ENCODE measurements at regions not wholly inside any gene's neighbourhood (a gene's known extent, or its start where the extent isn't known, plus 50 kb on each side); places are given as distances from the start of the nearest gene placed in this dataset.
"Not testable (repeated sequence)": the region's sequence is repeated elsewhere in the genome, so short reads cannot be mapped to it uniquely, and the experiment has no call there.

GRCh38 chr15:79549196-79549595 lies 117.1 kb downstream of the MINAR1 start:
- Mint-ChIP-seq H3K27me3 (peaks cover 11 to 24% (median 21%) of the 10 kb centered on the region in 5 donors), H3K36me3 (no peaks in the 10 kb centered on the region), H3K9me3 (no peaks in the 10 kb centered on the region), H3K27ac (no peak overlapping the region), H3K4me1 (no peaks in the 10 kb centered on the region), H3K4me3 (no peak overlapping the region)
- DNase-seq (no peak), ATAC-seq (no peak)
- POLR2A ChIA-PET, result no interaction called here

GRCh38 chr15:79560384-79560783 lies 128.2 kb downstream of the MINAR1 start:
- peaks cover 0 to 7% (median 0%) of the 10 kb centered on the region in 9 donors for H3K9me3 Mint-ChIP-seq
- H3K27me3 Mint-ChIP-seq, result peaks cover 15 to 51% (median 24%) of the 10 kb centered on the region in 5 donors
- ATAC-seq, result no peak
- no peak overlapping the region for H3K4me3 Mint-ChIP-seq
- DNase-seq, result no peak
- POLR2A ChIA-PET, result no interaction called here
- H3K36me3 Mint-ChIP-seq, result no peaks in the 10 kb centered on the region
- H3K4me1 Mint-ChIP-seq, result no peaks in the 10 kb centered on the region
- H3K27ac Mint-ChIP-seq, result no peak overlapping the region

GRCh38 chr15:79561982-79562381 lies 129.8 kb downstream of the MINAR1 start:
- Mint-ChIP-seq H3K4me3 (no peak overlapping the region), H3K4me1 (no peaks in the 10 kb centered on the region), H3K9me3 (peaks cover 0 to 7% (median 0%) of the 10 kb centered on the region in 9 donors), H3K27ac (no peak overlapping the region), H3K27me3 (peaks cover 14 to 51% (median 24%) of the 10 kb centered on the region in 5 donors), H3K36me3 (no peaks in the 10 kb centered on the region)
- POLR2A ChIA-PET, result no interaction called here
- DNase-seq (no peak), ATAC-seq (no peak)

- DNase-seq (no peak), ATAC-seq (no peak)
- H3K4me1 Mint-ChIP-seq, result no peaks in the 10 kb centered on the region
- H3K36me3 Mint-ChIP-seq, result no peaks in the 10 kb centered on the region
- H3K9me3 Mint-ChIP-seq, result peaks cover 0 to 7% (median 0%) of the 10 kb centered on the region in 9 donors
- H3K27me3 Mint-ChIP-seq, result peaks cover 13 to 51% (median 24%) of the 10 kb centered on the region in 5 donors
- H3K4me3 Mint-ChIP-seq, result no peak overlapping the region
- no peak overlapping the region for H3K27ac Mint-ChIP-seq
- POLR2A ChIA-PET, result no interaction called here
These were observed 130.3 kb downstream of the MINAR1 start for GRCh38 chr15:79562403-79562815.

GRCh38 chr15:79562899-79563298 lies 130.8 kb downstream of the MINAR1 start:
- POLR2A ChIA-PET, result no interaction called here
- H3K27ac Mint-ChIP-seq, result no peak overlapping the region
- DNase-seq (no peak), ATAC-seq (no peak)
- no peak overlapping the region for H3K4me3 Mint-ChIP-seq
- H3K9me3 Mint-ChIP-seq, result peaks cover 0 to 7% (median 0%) of the 10 kb centered on the region in 9 donors
- H3K36me3 Mint-ChIP-seq, result no peaks in the 10 kb centered on the region
- H3K27me3 Mint-ChIP-seq, result peaks cover 13 to 51% (median 24%) of the 10 kb centered on the region in 5 donors
- H3K4me1 Mint-ChIP-seq, result no peaks in the 10 kb centered on the region

- POLR2A ChIA-PET, result no interaction called here
- H3K4me3 Mint-ChIP-seq, result no peak overlapping the region
These were observed 137.9 kb downstream of the MINAR1 start for GRCh38 chr15:79570004-79570403.

GRCh38 chr15:79572691-79573404 lies 140.7 kb downstream of the MINAR1 start:
- H3K27me3 Mint-ChIP-seq, result peaks cover 0 to 12% (median 4%) of the 10 kb centered on the region in 5 donors
- no peaks in the 10 kb centered on the region for H3K4me1 Mint-ChIP-seq
- ATAC-seq (no peak), DNase-seq (no peak)
- POLR2A ChIA-PET, result no interaction called here
- H3K9me3 Mint-ChIP-seq, result peaks cover 0 to 6% (median 3%) of the 10 kb centered on the region in 9 donors
- H3K27ac Mint-ChIP-seq, result no peak overlapping the region
- H3K36me3 Mint-ChIP-seq, result no peaks in the 10 kb centered on the region
- no peak overlapping the region for H3K4me3 Mint-ChIP-seq

More at GRCh38 chr15:79570004-79570403, 137.9 kb downstream of the MINAR1 start:
- no peaks in the 10 kb centered on the region for H3K36me3 Mint-ChIP-seq
- DNase-seq (no peak), ATAC-seq (no peak)
- H3K9me3 Mint-ChIP-seq, result peaks cover 0 to 9% (median 3%) of the 10 kb centered on the region in 9 donors
- H3K27ac Mint-ChIP-seq, result no peak overlapping the region
- H3K27me3 Mint-ChIP-seq, result peaks cover 0 to 4% (median 0%) of the 10 kb centered on the region in 5 donors
- no peaks in the 10 kb centered on the region for H3K4me1 Mint-ChIP-seq

GRCh38 chr15:79574431-79575273 lies 142.5 kb downstream of the MINAR1 start:
- ATAC-seq, H3K36me3 Mint-ChIP-seq, POLR2A ChIA-PET, H3K4me3 Mint-ChIP-seq, DNase-seq, H3K4me1 Mint-ChIP-seq, H3K27ac Mint-ChIP-seq, H3K9me3 Mint-ChIP-seq: not testable (repeated sequence)
- H3K27me3 Mint-ChIP-seq, result peaks cover 0 to 18% (median 9%) of the 10 kb centered on the region in 5 donors

- H3K4me3 Mint-ChIP-seq, result no peak overlapping the region
- peaks cover 0 to 9% (median 0%) of the 10 kb centered on the region in 9 donors for H3K9me3 Mint-ChIP-seq
- DNase-seq, result no peak
- H3K27ac Mint-ChIP-seq, result no peak overlapping the region
- no peaks in the 10 kb centered on the region for H3K4me1 Mint-ChIP-seq
- POLR2A ChIA-PET, result no interaction called here
- no peak for ATAC-seq
- H3K27me3 Mint-ChIP-seq, result peaks cover 15 to 51% (median 18%) of the 10 kb centered on the region in 5 donors
- H3K36me3 Mint-ChIP-seq, result no peaks in the 10 kb centered on the region
These were observed 150.5 kb downstream of the MINAR1 start for GRCh38 chr15:79582650-79583049.

- no peak for ATAC-seq
These were observed 160.0 kb downstream of the MINAR1 start for GRCh38 chr15:79592126-79592525.

GRCh38 chr15:79593119-79593869 lies 161.2 kb downstream of the MINAR1 start:
- peaks cover 0 to 3% (median 0%) of the 10 kb centered on the region in 9 donors for H3K9me3 Mint-ChIP-seq
- peaks cover 13 to 25% (median 18%) of the 10 kb centered on the region in 5 donors for H3K27me3 Mint-ChIP-seq
- H3K27ac Mint-ChIP-seq, result no peak overlapping the region
- ATAC-seq (no peak), DNase-seq (no peak)
- POLR2A ChIA-PET, result no interaction called here
- no peaks in the 10 kb centered on the region for H3K36me3 Mint-ChIP-seq
- no peaks in the 10 kb centered on the region for H3K4me1 Mint-ChIP-seq
- no peak overlapping the region for H3K4me3 Mint-ChIP-seq

More at GRCh38 chr15:79592126-79592525, 160.0 kb downstream of the MINAR1 start:
- Mint-ChIP-seq H3K4me1 (no peaks in the 10 kb centered on the region), H3K4me3 (no peak overlapping the region), H3K27me3 (peaks cover 10 to 27% (median 18%) of the 10 kb centered on the region in 5 donors), H3K9me3 (peaks cover 0 to 3% (median 0%) of the 10 kb centered on the region in 9 donors), H3K27ac (no peak overlapping the region), H3K36me3 (no peaks in the 10 kb centered on the region)
- no peak for DNase-seq
- POLR2A ChIA-PET, result no interaction called here

GRCh38 chr15:79595306-79595705 lies 163.2 kb downstream of the MINAR1 start:
- no peak overlapping the region for H3K4me3 Mint-ChIP-seq
- H3K27me3 Mint-ChIP-seq, result peaks cover 19 to 28% (median 21%) of the 10 kb centered on the region in 5 donors
- H3K9me3 Mint-ChIP-seq, result peaks cover 0 to 7% (median 0%) of the 10 kb centered on the region in 9 donors
- DNase-seq (no peak), ATAC-seq (no peak)
- H3K27ac Mint-ChIP-seq, result no peak overlapping the region
- H3K36me3 Mint-ChIP-seq, result no peaks in the 10 kb centered on the region
- H3K4me1 Mint-ChIP-seq, result no peaks in the 10 kb centered on the region
- POLR2A ChIA-PET, result no interaction called here

Measured in naive thymus-derived CD8-positive, alpha-beta T cell (primary cell).